HepG2 (cell line): ENCODE measurements at regions not wholly inside any gene's neighbourhood (a gene's known extent, or its start where the extent isn't known, plus 50 kb on each side); places are given as distances from the start of the nearest gene placed in this dataset.

Source experiments
- ATAC-seq: fragments of 200-7000 bp; cut with Tn5 transposase; 3 replicates; pipeline ENCODE4 v1.9.1; 2020; ENCODE audit warnings: mild to moderate bottlenecking, moderate library complexity
- BruUV-seq: library from RNA; stranded (reverse); fragments of 400-500 nt; replicated peaks from 2 replicates; lab custom pipeline; 2021; lab: Mats Ljungman, UMichigan
- CTCF ChIA-PET: fragments of 300-600 bp; formaldehyde crosslinking; extraction: SDS; loops from one replicate; lab custom pipeline; 2021; ENCODE audit warnings: low total read pairs, inconsistent platforms, low intra/inter-chr PET ratio; lab: Yijun Ruan, JAX
- POLR2A ChIA-PET: fragments of 350-600 bp; sonication (Branson Sonifier 250); formaldehyde crosslinking; loops from one replicate; lab custom pipeline; 2020; ENCODE audit warnings: antibody characterized with exemption, inconsistent platforms; lab: Yijun Ruan, JAX
- DNase-seq: peaks from one replicate; pipeline ENCODE4 v3.0.0-alpha.2; 2015; ENCODE audit warnings: low spot score
- FAIRE-seq: peaks from 3 replicates; lab custom pipeline; 2011; peaks lifted over from hg19 to GRCh38; lab: Jason Lieb, UNC
- H2AFZ ChIP-seq: one replicate; pipeline ENCODE4 v1.6.1; 2011; ENCODE audit warnings: low read length, inconsistent platforms
- H3K27ac ChIP-seq: fragments of 300-600 bp; 3 replicates; pipeline ENCODE4 v1.8.0; 2011; ENCODE audit warnings: mixed run types, mild to moderate bottlenecking, mixed read lengths, low read length, inconsistent platforms; ENCODE audit not compliant: insufficient read depth; ENCODE audit errors: extremely low read length
- H3K27me3 ChIP-seq, 2 experiments: fragments of 200-600 bp in 1 of 2; 2 replicates in 1 of 2; 3 replicates in 1 of 2; pipeline versions ENCODE4 v1.6.0 to v1.8.0; 2011; ENCODE audit warnings: low read length in 2 of 2, mild to moderate bottlenecking in 2 of 2, moderate library complexity in 2 of 2, inconsistent platforms in 1 of 2; ENCODE audit not compliant: insufficient read depth in 2 of 2, control insufficient read depth in 1 of 2
- H3K36me3 ChIP-seq, 2 experiments: fragments of 200-600 bp in 1 of 2; replicated peaks in 1 of 2; 2 replicates in 1 of 2; 3 replicates in 1 of 2; pipeline versions ENCODE4 v1.5.1 to v1.8.0; 2011; ENCODE audit warnings: low read length in 2 of 2, inconsistent platforms in 1 of 2; ENCODE audit not compliant: insufficient read depth in 2 of 2, control insufficient read depth in 1 of 2
- H3K4me1 ChIP-seq: 2 replicates; pipeline ENCODE4 v1.5.1; 2012; ENCODE audit warnings: low read length, inconsistent platforms; ENCODE audit not compliant: insufficient read depth
- H3K4me2 ChIP-seq: 2 replicates; pipeline ENCODE4 v1.6.0; 2011; ENCODE audit warnings: low read depth, low read length, inconsistent platforms
- H3K4me3 ChIP-seq, 3 experiments: fragments of 200-600 bp in 1 of 3; sonication (generic), shearing (Covaris generic) in 1 of 3; replicated peaks in 1 of 3; 2 replicates each; pipeline ENCODE4 v1.5.1; 2011 to 2016; ENCODE audit warnings: low read length in 3 of 3, inconsistent platforms in 2 of 3, low read depth in 2 of 3, mild to moderate bottlenecking in 2 of 3, control low read depth in 1 of 3, mixed read lengths in 1 of 3; ENCODE audit not compliant: insufficient read depth in 1 of 3
- H3K79me2 ChIP-seq: one replicate; pipeline ENCODE4 v1.6.1; 2011; ENCODE audit warnings: low read length, inconsistent platforms; ENCODE audit not compliant: insufficient read depth
- H3K9ac ChIP-seq: 2 replicates; pipeline ENCODE4 v1.6.0; 2011; ENCODE audit warnings: mild to moderate bottlenecking, low read depth, low read length, inconsistent platforms; ENCODE audit not compliant: insufficient read depth
- H3K9me3 ChIP-seq: 2 replicates; pipeline ENCODE4 v1.5.1; 2012; ENCODE audit warnings: mild to moderate bottlenecking, low read length
- H4K20me1 ChIP-seq: 2 replicates; pipeline ENCODE4 v1.6.0; 2011; ENCODE audit warnings: inconsistent platforms, mild to moderate bottlenecking, low read length, moderate library complexity; ENCODE audit not compliant: insufficient read depth
- ATAD3A ChIP-seq: sonication (generic); formaldehyde crosslinking; IDR thresholded peaks from 2 replicates; pipeline ENCODE4 v1.4.0; 2020; ENCODE audit warnings: missing genetic modification reagents
- FOXM1 ChIP-seq: sonication (generic); formaldehyde crosslinking; IDR thresholded peaks from 2 replicates; pipeline ENCODE4 v1.5.0; 2020; ENCODE audit warnings: missing genetic modification reagents
- NFE2L1 ChIP-seq: sonication (generic); formaldehyde crosslinking; IDR thresholded peaks from 2 replicates; pipeline ENCODE4 v1.4.0; 2020; ENCODE audit warnings: missing genetic modification reagents, mild to moderate bottlenecking, borderline replicate concordance
- REPIN1 ChIP-seq: sonication (generic); formaldehyde crosslinking; IDR thresholded peaks from 2 replicates; pipeline ENCODE4 v1.8.0; 2022; ENCODE audit warnings: missing genetic modification reagents, low read depth, mild to moderate bottlenecking, borderline replicate concordance
- ZNF232 ChIP-seq: sonication (generic); formaldehyde crosslinking; IDR thresholded peaks from 2 replicates; pipeline ENCODE4 v1.4.0; 2020; ENCODE audit warnings: missing genetic modification reagents, borderline replicate concordance
- ZNF296 ChIP-seq: sonication (generic); formaldehyde crosslinking; conservative IDR thresholded peaks from 2 replicates; pipeline ENCODE4 v1.5.0; 2020; ENCODE audit warnings: mild to moderate bottlenecking, missing genetic modification reagents
- ZNF468 ChIP-seq: sonication (generic); formaldehyde crosslinking; IDR thresholded peaks from 2 replicates; pipeline ENCODE4 v1.8.0; 2022; ENCODE audit warnings: mild to moderate bottlenecking, moderate library complexity, missing genetic modification reagents
- ZNF556 ChIP-seq: sonication (generic); formaldehyde crosslinking; IDR thresholded peaks from 2 replicates; pipeline ENCODE4 v1.4.0; 2020; ENCODE audit warnings: mild to moderate bottlenecking, missing genetic modification reagents, borderline replicate concordance
- WGBS: methylation state at CpG from one replicate; pipeline ENCODE4 v1.1.6; 2017; ENCODE audit warnings: low lambda C conversion rate; 5-methylcytosine and 5-hydroxymethylcytosine counted together
- in situ Hi-C: cut with HindIII; loops from 2 replicates; pipeline ENCODE4 v1.10.0; 2017; ENCODE audit warnings: low pct_unique_long_range_greater_than_20kb; ENCODE audit not compliant: extremely low pct_ligation_motif_present
- intact Hi-C: fragments of 100-400 bp; cut with micrococcal nuclease; formaldehyde crosslinking; loops from one replicate; pipeline ENCODE4 v1.10.0; 2022; ENCODE audit not compliant: unreplicated experiment
- TF ChIP-seq, protein P1 (sequence below): fragments of 450-650 bp; IDR thresholded peaks from 2 replicates; pipeline ENCODE4 v1.6.1; 2016
- TF ChIP-seq, protein P2 (sequence below): sonication (generic); formaldehyde crosslinking; IDR thresholded peaks from 2 replicates; pipeline ENCODE4 v1.4.0; 2020; ENCODE audit warnings: missing genetic modification reagents, borderline replicate concordance

DNA sequence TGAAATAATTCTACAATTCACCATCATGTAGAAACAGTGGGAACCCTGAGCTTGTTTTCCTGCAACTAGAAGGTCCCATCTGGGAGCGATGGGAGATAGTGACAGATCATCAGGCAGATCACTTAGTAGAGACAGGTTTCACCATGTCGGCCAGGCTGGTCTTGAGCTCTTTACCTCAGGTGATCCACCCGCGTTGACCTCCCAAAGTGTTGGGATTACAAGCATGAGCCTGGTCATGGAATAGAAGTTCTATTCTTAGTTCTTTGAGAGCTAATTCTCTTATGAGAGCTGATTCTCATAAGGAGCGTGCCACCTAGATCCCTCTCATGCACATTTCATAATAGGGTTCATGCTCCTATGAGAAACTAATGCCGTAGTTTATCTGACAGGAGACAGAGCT lies 778.0 kb upstream of the AUTS2 start:
- no peaks in the 10 kb centered on the region for H3K79me2 ChIP-seq
- no TSS peak for BruUV-seq
- 44% methylated on average over 5 of the region's 6 CpGs for WGBS
- intact Hi-C loops, result no loop called here
- H3K36me3 ChIP-seq, result no peaks in the 10 kb centered on the region
- H3K9me3 ChIP-seq, result peaks cover 8% of the 10 kb centered on the region
- in situ Hi-C loops, result no loop called here
- POLR2A ChIA-PET, result no interaction called here
- no peak for FAIRE-seq
- no peak for TF ChIP-seq FOXM1 (CRISPR knock-in tag)
- TF ChIP-seq ZNF296 (CRISPR knock-in tag), result no peak
- TF ChIP-seq ATAD3A (CRISPR knock-in tag), result no peak
- no peak for TF ChIP-seq NFE2L1 (CRISPR knock-in tag)
- TF ChIP-seq ZNF468, result no peak
- TF ChIP-seq ZNF556 (CRISPR knock-in tag), result no peak
- TF ChIP-seq, protein P1, sequence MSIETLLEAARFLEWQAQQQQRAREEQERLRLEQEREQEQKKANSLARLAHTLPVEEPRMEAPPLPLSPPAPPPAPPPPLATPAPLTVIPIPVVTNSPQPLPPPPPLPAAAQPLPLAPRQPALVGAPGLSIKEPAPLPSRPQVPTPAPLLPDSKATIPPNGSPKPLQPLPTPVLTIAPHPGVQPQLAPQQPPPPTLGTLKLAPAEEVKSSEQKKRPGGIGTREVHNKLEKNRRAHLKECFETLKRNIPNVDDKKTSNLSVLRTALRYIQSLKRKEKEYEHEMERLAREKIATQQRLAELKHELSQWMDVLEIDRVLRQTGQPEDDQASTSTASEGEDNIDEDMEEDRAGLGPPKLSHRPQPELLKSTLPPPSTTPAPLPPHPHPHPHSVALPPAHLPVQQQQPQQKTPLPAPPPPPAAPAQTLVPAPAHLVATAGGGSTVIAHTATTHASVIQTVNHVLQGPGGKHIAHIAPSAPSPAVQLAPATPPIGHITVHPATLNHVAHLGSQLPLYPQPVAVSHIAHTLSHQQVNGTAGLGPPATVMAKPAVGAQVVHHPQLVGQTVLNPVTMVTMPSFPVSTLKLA, result no peak
- TF ChIP-seq REPIN1 (CRISPR knock-in tag), result no peak
- no peak for TF ChIP-seq ZNF232
- TF ChIP-seq, all 625 proteins: peak for 0
- no peak overlapping the region for H3K4me2 ChIP-seq
- ATAC-seq (no peak), DNase-seq (no peak)
- H3K9ac ChIP-seq, result no peak overlapping the region
- H3K27ac ChIP-seq, result no peak overlapping the region
- no peak overlapping the region for H3K4me3 ChIP-seq
- H3K4me1 ChIP-seq, result no peaks in the 10 kb centered on the region
- no peaks in the 10 kb centered on the region for H3K27me3 ChIP-seq
- CTCF ChIA-PET, result no interaction called here
- H4K20me1 ChIP-seq, result no peaks in the 10 kb centered on the region
- no peak overlapping the region for H2AFZ ChIP-seq

DNA sequence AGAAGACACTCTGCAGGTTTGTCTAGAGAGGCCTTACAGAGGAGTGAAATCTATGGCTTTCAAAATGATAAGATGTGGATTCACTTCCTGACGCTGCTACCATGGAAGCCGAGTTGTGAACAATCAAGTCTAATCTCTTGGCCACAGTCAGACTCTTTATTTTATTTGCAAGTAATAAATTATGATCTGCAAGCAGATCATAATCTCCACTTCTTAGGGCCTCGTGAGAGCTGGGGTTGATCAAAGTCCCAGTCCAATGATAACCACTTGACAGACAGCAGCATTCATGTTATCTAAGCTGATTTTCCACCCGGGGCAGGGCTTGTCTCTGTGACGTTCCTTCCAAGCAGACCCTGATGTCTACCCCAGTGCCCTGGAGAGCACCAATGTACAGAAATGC lies 776.4 kb upstream of the AUTS2 start:
- intact Hi-C loops, result no loop called here
- Histone ChIP-seq H3K4me2 (no peak overlapping the region), H3K4me1 (no peaks in the 10 kb centered on the region), H3K79me2 (no peaks in the 10 kb centered on the region), H3K9ac (no peak overlapping the region), H4K20me1 (no peaks in the 10 kb centered on the region), H3K27me3 (no peaks in the 10 kb centered on the region), H3K4me3 (no peak overlapping the region), H3K27ac (no peak overlapping the region), H3K36me3 (no peaks in the 10 kb centered on the region), H2AFZ (no peak overlapping the region), H3K9me3 (peaks cover 8% of the 10 kb centered on the region)
- ChIA-PET CTCF (no interaction called here), POLR2A (no interaction called here)
- 25% methylated on average over 3 of the region's 5 CpGs for WGBS
- in situ Hi-C loops, result no loop called here
- no TSS peak for BruUV-seq
- TF ChIP-seq, protein P2, sequence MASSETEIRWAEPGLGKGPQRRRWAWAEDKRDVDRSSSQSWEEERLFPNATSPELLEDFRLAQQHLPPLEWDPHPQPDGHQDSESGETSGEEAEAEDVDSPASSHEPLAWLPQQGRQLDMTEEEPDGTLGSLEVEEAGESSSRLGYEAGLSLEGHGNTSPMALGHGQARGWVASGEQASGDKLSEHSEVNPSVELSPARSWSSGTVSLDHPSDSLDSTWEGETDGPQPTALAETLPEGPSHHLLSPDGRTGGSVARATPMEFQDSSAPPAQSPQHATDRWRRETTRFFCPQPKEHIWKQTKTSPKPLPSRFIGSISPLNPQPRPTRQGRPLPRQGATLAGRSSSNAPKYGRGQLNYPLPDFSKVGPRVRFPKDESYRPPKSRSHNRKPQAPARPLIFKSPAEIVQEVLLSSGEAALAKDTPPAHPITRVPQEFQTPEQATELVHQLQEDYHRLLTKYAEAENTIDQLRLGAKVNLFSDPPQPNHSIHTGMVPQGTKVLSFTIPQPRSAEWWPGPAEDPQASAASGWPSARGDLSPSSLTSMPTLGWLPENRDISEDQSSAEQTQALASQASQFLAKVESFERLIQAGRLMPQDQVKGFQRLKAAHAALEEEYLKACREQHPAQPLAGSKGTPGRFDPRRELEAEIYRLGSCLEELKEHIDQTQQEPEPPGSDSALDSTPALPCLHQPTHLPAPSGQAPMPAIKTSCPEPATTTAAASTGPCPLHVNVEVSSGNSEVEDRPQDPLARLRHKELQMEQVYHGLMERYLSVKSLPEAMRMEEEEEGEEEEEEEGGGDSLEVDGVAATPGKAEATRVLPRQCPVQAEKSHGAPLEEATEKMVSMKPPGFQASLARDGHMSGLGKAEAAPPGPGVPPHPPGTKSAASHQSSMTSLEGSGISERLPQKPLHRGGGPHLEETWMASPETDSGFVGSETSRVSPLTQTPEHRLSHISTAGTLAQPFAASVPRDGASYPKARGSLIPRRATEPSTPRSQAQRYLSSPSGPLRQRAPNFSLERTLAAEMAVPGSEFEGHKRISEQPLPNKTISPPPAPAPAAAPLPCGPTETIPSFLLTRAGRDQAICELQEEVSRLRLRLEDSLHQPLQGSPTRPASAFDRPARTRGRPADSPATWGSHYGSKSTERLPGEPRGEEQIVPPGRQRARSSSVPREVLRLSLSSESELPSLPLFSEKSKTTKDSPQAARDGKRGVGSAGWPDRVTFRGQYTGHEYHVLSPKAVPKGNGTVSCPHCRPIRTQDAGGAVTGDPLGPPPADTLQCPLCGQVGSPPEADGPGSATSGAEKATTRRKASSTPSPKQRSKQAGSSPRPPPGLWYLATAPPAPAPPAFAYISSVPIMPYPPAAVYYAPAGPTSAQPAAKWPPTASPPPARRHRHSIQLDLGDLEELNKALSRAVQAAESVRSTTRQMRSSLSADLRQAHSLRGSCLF (CRISPR knock-in tag), result no peak
- ATAC-seq (no peak), DNase-seq (no peak), FAIRE-seq (no peak)
